ENCODE measurements at regions not wholly inside any gene's neighbourhood (a gene's known extent, or its start where the extent isn't known, plus 50 kb on each side); places are given as distances from the start of the nearest gene placed in this dataset.

DNA sequence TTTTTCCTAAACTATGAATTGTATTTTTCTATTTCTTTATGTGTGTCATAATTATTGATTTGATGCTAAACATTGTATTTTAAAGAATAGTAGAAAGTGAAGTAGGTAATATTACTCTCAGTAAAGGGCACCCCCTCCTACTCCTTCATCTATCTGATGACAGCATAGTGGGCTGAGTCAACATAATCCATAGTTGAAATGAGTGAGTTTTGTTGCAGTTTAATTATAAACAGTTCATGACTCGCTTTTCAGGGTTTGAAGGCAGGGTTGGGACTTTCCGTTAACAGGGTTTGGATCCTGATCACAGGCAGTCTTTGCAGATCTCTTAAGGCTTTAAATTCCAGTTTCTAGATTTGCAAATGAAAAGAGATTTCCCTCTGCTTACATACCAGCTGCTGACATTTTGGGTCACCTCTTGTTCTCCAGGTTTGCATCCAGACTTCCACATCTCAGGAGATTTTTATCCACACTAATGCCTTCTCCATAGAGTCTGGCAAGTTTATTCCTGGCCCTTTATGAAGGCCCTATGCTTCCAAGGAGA is 54.0 kb upstream of the TACR3 start:
- Mint-ChIP-seq H3K4me1 (ENCODE audit: low read depth) (no peaks in the 10 kb centered on the region), H3K4me3 (no peak overlapping the region), H3K36me3 (ENCODE audit: low read depth) (no peaks in the 10 kb centered on the region), H3K27me3 (ENCODE audit: low read depth) (no peaks in the 10 kb centered on the region), H3K9me3 (ENCODE audit: insufficient read depth) (no peaks in the 10 kb centered on the region), H3K27ac (no peak overlapping the region)
- POLR2A ChIA-PET, result no interaction called here
- ATAC-seq (no peak), DNase-seq (no peak)
- CTCF ChIA-PET, result no interaction called here
